GM18511 (cell line): ENCODE measurements at regions not wholly inside any gene's neighbourhood (a gene's known extent, or its start where the extent isn't known, plus 50 kb on each side); places are given as distances from the start of the nearest gene placed in this dataset.
"Not testable (repeated sequence)": the region's sequence is repeated elsewhere in the genome, so short reads cannot be mapped to it uniquely, and the experiment has no call there.

Source experiments
- ATAC-seq: cut with Tn5 transposase; IDR thresholded peaks from one replicate; pipeline ENCODE4 v1.9.1; 2021; ENCODE audit warnings: mild to moderate bottlenecking, moderate library complexity; ENCODE audit not compliant: unreplicated experiment

DNA sequence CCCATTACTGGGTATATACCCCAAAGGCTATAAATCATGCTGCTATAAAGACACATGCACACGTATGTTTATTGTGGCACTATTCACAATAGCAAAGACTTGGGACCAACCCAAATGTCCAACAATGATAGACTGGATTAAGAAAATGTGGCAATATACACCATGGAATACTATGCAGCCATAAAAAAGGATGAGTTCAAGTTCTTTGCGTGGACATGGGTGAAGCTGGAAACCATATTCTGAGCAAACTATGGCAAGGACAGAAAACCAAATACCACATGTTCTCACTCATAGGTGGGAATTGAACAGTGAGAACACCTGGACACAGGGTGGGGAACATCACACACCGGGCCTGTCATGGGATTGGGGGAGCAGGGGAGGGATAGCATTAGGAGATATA lies 54.4 kb upstream of the MUCL1 start:
- ATAC-seq, result not testable (repeated sequence)

DNA sequence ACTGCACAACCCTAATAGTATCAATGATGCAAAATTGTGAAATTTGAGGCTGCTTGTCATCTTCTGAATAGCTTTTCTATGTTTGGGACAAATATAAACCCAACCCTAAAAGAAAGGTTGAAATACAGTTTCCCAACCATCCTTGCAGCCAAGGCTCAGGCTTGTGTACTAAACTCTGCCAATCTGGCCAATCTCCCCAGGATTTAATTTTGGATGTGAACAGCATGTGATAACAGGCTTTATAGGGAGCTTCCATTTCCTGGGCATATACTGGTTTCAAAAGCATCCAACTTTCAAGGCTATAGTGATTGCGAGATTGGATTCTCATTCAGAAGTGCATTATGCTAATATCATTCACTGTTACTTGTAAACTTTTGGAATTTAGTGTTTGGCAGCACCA lies 55.7 kb upstream of the MUCL1 start:
- ATAC-seq, result no peak

DNA sequence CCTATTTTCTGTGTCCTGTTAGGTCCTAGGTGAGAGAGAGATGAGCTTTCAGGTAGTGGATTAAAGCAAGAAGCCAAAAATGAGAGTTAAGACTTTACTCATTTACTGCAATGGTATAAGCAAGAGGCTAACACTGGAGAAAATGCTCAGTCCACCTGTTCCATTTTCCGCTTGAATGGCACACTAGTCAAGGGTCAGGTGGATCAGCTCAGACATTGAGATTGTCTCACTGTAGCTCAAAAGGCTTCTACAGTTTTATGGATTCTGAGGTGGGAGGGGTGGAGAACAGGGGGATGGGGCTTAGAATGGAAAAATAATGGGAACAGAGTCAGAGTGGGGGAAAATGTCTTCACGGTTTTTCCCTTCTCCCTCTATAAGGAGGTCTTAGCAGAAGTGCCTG lies 57.3 kb upstream of the MUCL1 start:
- no peak for ATAC-seq

DNA sequence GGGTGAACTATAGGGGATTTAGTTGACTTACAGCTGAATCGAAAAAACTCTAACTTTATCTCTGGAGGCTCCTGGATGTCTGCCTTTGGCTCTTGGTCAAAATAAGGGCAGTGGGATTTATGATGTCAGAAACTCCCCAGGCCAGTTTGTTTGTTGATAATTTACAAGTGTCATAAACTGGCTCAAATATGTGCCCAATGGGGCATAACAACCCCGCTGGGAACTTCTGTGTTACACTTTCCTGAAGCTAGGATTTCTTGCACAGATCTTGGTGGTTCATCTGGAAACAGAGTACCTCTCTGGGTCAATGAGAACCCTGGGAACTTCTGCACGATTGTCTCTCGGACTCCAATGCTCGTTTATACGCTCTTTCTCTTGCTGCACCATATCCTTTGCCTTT lies 58.7 kb upstream of the MUCL1 start:
- no peak for ATAC-seq

DNA sequence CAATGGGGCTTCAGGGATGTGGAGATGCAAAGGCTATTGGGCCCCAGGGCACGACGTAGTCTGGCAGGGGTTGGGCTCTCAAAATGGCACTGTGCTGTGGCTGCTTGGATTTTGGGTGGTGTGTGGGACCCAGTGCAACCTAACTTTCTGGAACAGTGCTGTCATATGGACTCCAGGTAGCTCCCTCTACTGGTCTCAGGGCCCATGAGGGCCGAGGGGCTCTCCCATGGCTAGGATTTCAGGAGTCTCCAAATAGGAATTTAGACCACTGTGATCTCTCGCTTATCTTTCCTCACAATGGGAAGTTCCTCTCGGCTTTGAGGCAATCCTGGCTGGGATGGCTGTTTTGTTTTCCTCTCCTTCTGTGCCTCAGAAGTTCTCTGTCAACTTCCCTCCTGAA lies 68.2 kb upstream of the MUCL1 start:
- no peak for ATAC-seq

DNA sequence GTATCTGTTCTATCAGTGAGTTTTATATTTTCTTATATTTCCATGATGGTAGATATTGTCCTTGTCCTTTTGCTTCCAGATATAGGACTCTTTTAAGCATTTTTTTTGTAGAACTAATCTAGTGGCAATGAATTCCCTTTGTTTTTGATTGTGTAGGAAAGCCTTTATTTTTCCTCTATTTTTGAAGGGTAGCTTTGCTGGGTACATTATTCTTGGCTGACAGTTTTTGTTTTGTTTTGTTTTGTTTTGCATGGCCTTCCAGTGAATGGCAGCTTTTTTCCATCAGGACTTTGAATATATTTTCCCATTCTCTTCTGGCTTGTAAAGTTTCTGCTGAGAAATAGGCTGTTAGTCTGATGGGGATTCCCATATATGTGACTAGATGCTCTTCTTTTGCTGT lies 70.2 kb upstream of the MUCL1 start:
- ATAC-seq, result no peak

DNA sequence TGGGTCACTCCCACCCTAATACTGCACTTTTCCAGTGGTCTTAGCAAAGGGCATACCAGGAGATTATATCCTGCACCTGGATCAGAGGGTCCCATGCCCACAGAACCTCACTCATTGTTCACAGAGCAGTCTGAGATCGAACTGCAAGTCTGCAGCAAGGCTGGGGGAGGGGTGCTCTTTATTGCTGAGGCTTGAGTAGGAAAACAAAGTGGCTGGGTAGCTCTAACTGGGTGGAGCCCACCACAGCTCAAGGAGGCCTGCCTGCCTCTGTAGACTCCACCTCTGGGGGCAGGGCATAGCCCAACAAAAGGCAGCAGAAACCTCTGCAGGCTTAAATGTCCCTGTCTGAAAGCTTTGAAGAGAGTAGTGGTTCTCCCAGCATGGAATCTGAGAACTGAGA lies 77.3 kb upstream of the MUCL1 start:
- not testable (repeated sequence) for ATAC-seq

DNA sequence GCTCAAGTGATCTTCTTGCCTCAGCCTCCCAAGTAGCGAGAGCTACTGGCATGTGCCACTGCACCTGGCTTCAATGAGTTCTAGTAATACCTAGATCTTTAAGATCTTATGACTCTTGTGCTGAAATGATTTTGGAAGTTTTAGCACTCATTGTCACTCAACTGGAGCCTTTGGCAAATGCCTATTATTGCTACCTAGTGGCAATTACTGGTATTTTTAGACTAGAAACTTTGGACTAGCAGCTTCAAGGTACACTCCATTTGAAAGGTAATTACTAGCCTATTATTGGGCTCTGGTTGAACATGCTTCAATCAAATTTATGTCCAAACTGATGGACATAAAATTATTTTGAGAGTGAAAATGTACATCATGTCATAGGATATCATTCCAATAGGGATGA lies 80.7 kb upstream of the MUCL1 start:
- no peak for ATAC-seq

DNA sequence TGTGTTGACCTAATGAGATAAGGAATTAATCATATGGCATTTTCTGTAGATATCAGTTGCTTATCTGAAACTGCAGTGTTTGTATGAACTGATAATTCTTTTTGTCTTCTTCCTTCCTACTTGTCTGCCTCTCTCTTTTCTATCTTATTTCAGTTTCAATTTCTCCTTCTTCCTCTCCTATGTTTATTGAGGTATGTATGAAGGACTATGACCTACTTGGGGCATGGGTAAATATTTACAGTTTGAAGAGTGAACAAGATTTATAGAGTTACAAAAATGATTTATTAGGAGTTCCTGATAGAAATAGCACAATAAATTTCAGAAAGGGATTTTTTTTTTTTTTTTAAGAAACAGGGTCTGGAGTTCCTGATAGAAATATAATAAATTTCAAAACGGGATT lies 88.7 kb upstream of the MUCL1 start:
- ATAC-seq, result no peak

DNA sequence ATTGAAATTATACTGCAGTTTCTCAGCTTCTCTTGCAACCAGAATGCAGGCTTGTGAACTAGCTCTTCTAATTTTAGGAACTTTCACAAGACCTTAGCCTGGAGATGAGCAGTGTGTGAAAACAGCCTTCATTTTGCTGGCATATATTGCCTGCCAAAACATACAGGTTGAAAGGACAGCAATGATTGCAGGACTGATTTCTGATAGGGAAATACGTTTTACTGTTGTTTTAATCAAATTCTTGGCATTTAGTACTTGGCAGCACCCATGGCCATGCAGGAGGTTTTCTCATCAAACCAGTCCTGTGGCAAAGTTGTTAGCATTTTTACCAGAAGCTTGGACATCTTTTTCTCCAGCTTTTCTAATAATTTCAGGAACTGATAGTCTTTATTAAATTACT lies 91.9 kb upstream of the MUCL1 start:
- no peak for ATAC-seq

DNA sequence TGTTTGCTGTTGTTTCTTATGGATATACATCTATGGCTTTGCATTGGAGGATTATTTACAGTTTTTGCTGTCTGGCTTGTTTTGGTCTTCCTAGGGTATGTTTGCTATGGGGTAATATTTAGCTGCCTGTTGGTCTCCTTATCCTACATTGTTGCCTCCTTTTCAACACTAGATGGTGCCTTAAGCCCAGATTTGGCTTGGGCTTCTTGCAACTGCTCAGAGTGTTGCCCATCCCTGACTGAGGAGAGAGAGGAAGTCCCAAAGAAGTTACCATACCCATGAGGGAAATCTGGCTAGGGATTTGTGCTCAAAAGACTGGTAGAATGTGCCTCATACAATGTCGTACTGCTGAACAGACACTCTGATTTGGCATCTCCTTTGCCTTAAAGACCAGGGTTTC lies 94.6 kb upstream of the MUCL1 start:
- ATAC-seq, result peak; percentile 61

DNA sequence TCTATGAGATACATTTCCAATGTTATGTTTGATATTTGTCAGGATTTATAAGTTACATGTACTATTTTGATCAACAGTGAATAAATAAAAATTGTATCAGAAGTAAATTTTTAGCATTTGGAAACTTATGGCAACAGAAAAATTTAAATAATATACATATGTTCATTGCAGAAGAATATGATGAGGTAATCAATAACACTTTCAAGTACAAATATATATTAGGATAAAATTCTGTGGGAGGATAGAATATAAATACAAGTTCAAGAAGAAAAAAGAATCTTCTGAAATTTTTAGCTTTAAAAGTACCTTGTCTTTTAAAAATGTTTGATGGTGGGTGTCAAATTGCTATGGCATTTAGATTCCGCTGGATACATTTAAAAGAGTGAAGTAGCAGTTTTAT lies 102.8 kb upstream of the MUCL1 start:
- no peak for ATAC-seq

DNA sequence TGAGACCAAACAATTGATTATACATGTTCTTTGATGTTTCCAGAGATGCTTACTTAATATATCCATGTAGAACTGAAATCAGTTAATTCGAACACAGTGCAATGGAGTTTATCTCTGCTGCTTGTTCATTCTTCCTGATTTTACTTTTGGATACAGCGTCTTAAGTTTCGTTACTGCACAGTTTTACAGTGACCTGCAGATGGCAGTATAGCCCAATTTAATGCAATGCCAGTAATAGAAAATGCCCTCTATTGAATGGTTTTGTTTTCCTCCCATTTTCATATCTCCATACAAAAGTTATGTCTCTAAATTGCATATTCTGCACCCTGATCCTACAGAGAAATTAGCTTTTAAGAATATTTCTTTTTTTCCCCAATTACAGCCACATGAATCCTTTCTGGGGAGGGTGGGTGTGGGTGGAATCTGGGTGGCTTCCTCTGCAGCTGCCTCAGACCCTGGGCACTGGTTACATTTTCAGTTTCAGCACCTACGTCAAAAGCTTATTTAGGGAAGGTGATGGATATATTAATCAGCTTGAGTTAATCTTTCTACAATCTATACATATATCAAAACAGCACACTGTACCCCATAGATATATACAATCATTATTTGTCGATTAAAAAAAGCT lies 101.1 kb upstream of the DCD start:
- peak; percentile 79 for ATAC-seq

DNA sequence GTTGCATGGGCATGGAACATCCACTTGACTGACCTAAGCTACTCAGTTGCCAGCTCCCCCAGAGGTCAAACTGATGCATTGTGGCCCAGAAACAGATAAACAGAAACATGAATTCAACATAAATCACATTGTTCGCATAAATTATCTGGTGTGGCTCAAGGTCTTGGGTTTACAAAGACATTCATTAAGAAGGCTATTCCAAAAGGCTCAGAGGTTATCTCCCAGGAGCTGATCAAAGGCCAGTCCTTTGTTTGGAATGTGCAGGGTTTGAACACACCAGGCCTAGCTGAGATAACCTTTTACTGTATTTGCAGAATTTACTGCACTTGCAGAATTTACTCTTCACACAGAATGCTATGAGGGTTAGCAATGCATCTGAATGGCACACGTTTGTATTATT lies 96.4 kb upstream of the DCD start:
- ATAC-seq, result no peak

DNA sequence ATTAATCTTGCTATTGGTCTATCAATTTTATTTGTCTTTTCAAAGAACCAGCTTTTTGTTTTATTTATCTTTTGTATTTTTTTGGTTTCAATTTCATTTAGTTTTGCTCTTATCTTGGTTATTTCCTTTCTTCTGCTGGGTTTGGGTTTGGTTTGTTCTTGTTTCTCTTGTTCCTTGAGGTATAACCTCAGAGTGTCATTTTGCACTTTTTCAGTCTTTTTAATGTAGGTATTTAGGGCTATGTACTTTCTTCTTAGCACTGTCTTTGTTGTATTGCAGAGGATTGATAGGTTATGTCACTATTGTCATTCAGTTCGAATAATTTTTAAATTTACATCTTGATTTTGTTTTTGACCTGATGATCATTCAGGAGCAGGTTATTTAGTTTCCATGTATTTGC lies 92.7 kb upstream of the DCD start:
- no peak for ATAC-seq

DNA sequence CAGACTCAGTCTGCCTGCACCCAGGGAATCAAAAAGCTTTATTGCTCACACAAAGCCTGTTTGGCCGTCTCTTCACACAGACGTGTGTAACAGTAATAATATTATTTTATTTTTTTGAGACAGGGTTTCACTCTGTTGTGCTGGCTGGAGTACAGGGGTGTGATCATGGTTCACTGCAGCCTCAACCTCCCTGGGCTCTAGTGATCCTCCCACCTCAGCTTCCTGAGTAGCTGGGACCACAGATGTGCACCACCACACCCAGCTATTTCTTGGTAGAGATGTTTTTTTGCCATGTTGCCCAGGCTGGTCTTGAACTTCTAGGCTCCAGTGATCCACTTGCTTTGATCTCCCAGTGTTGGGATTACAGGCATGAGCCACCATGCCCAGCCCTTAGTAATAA lies 88.4 kb upstream of the DCD start:
- no peak for ATAC-seq

DNA sequence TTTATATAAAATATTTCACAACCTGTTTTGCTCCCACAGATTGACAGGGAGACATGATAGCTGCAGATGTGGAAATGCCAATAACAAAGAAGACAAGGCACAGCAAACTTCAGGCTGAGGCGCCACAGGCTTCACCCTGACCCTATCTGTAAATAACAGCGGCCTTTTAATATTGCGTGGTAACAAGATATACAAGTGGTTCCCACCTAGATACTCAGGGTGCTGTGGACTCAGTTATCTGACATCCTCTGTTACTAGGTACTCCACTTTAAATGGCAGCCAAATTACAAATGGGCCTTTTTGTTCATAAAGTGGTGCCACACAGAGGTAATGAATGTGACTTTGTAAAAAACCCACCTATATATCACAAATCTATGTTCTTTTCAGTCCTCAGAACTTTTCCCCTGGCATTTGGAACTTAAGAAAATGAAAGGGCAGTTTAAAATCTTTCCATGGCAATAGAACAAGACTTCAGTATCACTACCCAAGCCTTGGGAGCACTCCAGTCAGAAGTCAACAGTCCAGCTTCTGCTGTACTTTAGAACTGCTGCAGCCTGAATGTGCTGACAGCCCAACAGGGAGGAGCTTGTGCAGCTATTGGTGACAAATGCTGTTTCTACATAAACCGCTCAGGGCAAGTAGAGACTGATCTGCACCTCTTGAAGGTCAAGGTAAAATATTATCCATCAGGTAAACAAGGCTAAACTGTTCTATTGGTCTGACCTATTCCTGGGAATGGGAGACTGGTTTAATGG lies 86.2 kb upstream of the DCD start:
- no peak for ATAC-seq

DNA sequence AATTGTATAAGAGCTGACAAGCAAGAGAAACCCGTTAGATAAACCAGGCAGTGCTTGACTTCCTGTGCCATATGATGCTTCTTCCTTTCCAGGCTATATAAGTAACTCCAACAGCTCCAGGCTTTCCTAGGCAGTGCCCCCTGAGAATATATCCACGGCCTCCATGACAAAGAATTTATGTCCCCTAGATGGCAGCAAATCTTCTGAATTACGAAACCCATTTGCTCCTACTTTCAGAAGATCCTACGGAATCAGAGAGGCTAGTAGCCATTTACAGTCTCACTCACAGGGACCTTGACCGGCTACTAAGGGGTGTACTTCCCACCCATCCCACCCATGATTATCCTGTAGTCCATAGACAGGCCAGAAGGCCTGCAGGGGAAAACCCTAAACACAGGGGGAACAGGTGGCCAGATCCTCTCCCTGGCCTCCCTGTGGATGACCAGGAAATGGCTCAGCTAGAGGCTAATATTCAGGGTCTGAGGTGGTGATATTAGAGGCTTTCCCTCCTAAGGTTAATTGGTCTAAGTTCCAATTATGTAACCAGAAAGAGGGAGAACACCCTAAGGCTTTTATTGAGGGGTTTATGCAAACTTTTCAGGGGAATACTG lies 77.2 kb upstream of the DCD start:
- ATAC-seq, result no peak

DNA sequence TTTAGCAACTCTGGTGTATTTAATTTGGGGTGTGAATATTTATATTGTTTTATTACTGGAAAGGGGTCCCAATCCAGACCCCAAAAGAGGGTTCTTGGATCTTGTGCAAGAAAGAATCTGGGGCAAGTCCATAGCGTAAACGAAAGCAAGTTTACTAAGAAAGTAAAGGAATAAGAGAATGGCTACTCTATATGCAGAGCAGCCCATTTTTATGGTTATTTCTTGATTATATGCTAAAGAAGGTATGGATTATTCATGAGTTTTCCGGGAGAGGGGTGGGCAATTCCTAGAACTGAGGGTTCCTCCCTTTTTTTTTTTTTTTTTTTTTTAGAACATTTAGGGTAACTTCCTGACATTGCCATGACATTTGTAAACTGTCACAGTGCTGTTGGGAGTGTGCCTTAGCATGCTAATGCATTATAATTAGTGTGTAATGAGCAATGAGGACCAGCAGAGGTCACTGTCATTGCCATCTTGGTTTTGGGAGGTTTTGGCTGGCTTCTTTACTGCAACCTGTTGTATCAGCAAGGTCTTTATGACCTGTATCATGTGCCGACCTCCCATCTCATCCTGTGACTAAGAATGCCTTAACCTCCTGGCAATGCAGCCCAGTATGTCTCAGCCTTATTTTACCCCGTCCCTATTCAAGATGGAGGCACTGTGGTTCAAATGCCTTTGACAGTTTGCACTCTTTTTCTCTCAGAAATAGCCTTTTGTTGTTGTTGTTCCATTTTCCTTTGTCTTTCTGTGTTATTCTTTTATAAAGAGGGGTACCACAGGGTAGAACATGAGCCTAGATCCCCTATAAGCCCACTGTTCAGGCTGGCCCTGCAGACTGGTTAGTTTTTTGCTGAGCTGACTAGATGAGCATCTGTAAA lies 75.5 kb upstream of the DCD start:
- ATAC-seq, result peak; percentile 73

DNA sequence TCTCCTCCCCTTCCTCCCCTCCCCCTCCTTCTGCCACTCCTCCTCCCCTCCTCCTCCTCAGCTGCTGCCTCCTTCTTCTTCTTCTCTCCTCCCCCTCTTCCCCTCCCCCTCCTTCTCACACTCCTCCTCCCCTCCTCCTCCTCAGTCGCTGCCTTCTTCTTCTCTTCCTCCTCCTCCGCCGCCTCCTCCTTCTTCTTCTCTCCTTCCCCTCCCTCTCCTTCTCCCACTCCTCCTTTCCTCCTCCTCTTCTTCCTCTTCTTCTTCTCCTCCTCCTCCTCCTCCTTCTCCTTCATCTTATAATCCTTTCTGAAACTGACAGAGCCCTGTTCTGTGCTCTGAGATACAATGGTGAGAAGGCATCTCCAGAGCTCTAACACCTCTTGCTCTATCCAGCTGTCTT lies 73.1 kb upstream of the DCD start:
- ATAC-seq, result no peak

DNA sequence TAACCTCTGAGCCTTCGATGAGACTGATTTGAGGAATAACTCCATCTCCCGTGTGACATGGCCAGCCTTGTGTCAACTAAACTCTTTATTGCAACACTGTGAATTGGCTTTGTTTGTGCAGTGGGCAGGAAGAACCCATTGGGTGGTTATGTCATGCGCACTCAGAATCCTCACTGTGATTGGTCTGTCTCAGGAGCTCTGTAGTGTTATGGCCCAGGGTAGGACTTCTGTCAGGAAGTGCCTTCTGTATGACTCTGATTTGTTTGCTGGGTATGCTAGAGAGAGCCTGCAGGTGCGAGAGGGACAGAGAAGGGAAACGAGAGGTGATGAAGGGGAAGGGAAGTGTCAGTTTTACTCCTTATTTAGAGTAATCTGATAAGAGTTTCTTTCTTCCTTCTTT lies 71.5 kb upstream of the DCD start:
- ATAC-seq, result no peak

DNA sequence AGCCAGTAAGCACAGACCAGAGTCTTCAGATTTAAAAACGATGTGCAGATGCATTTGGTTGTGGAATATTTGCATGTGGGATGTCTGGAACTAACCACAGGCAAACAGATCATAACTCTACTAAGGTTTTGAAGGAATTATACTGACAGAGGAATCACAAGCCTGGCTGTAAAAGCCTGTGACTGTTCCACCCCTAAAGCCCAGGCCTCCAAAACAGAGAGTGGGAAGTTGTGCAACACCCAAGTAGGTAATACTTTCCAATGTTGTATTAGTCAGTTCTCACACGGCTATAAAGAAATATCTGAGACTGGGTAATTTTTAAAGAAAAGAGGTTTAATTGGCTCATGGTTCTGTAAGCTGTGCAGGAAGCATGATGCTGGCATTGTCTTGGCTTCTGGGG lies 68.1 kb upstream of the DCD start:
- no peak for ATAC-seq
